ENCODE measurements at regions not wholly inside any gene's neighbourhood (a gene's known extent, or its start where the extent isn't known, plus 50 kb on each side); places are given as distances from the start of the nearest gene placed in this dataset.
"Not testable (repeated sequence)": the region's sequence is repeated elsewhere in the genome, so short reads cannot be mapped to it uniquely, and the experiment has no call there.

DNA sequence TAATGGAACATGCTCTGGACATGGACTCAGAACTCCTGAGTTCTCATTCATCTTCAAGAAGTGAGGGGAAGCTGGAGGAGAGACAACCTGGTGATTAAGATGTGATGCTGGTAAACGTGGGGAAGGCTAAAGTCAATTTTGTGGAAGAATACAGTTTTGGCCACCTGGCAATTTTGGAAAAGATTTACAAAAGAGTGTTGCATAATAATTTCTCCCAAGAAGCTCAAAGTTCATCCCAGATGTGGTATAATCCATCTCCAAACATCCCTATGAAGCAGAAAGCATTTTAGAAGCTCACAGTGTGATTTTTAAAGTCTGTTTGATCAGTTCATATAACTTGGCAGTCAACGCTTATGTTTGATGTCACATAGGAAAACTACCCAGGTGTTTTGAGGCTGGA is 208.7 kb downstream of the LMX1A start:
- no peak for DNase-seq

DNA sequence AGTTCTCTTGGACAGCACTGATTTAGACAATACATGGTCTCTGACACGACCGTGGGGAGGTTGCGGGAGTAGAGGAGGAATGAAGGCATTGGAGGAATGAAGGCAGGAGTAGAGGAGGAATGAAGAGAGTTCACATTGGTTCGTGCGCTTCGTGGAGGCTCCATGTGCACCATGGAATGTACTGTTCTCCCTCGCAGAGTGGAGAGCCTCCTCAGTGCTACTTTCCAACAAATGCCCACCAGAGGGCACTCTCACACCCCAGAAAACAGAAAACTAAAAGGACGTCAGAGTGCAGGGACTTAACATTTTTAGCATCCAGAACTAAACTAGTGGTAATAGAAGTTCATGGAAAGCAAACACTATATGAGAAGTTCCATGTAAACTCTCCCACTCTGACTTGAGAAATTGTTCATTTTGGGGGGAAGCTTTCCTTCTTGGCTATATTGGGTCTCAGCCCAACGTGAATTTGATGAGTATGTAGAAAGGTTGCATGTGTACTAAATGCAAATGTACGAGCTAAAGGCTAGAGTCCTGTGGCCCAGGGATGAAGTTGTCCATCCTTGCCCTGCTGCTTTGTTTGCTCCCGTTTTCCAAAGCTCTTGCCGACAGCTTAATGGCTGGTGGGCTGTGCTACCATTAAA is 211.6 kb downstream of the LMX1A start:
- DNase-seq, result peak; percentile 13

DNA sequence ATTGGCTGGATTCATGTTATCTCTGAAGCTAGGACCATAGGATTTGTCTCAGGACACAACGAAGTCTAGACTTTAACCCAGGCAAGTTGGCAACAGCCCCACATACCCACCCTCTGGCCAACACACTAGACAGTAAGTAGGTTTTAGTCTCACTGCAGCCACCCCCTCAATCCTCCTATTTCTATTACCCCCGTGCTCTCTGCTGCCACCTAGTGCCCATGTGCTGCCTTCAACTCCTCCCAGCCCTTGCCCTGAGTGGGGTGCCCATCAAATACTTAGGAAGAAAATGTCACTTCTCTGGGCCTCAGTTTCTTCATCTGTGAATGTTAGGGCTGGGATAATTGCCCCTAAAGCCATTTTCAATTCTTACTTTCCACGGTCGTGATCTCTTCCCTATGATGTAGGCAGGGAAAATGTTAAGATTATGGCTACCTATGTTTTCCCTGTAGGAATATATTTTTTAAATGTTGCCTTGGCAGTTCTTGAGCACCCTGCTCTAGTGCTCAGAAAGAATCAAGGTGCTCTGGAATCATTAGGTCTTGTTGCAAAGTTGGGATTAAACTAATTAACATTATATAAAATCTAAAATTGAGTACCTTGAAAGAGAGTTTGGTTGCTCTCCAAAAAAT is 213.0 kb downstream of the LMX1A start:
- no peak for DNase-seq

DNA sequence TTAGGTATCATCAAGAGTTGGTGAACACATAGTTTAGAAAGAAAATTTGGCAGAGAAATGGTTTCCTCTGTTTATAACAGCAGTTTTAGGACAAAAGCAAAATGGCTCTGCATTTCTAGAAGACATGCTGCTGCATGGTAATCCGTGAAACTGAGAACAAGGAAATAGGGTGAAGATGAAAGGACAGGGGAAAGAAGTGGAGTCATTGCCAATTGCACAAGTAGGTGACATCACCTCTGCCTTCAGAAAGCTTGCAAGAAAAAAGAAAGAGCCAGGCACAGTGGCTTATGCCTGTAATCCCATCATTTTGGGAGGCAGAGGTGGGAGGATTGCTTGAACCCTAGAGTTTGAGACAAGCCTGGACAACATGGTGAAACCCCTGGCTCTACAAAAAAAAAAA is 217.6 kb downstream of the LMX1A start:
- DNase-seq, result no peak

DNA sequence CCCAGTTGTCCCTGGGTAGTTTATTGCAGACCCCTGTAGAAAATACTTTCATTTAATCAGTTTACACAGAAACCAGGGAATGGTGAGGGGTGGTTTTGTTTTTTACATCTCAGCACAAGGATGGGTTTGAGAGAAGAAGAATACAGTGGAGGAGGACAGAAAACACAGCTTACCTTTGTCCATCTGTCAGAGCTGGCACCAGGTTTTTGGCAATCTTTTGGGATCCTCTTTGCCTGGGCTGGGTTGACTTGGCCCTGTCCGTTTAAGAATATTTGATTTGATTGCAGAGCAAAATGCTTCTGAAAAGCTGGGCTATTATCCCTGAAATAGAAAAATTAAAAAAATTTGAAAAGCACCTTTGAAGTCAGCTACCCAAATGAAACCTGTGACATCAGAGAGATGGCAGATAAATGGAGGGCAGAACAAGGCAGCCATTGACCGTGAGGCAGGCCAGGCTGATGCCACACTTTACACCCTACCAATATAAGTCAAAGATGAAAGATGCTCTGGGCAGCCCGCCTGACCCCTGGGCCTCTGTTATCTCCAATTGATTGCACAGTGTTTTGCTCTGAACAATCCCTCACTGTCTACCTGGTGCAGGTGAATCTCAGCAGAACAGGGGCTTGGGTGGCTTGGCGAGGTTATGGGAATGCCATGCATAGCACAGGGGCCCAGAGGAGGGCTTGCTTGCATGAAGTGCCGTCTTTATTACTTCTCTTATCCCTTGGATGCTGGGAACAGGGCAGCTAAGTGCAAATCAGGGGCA is 218.8 kb downstream of the LMX1A start:
- DNase-seq, result no peak

DNA sequence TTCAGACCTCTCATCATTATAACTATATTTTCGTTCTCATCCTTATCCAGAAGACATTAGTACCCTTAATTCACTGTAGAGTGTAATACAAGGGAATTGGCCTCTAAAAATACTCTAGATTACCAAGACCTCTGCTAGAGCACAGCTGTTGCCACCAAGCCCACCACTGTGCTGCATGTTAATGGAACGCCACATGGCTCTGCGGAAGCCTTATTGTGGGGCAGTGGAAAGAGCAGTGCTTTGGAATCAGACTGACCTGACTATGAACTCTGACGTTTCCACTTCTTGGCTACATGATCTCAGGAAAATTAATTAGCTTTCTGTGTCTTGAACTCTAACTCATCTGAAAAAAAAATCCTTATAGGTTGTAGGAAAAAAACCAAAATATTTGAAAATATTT is 222.1 kb downstream of the LMX1A start:
- no peak for DNase-seq

DNA sequence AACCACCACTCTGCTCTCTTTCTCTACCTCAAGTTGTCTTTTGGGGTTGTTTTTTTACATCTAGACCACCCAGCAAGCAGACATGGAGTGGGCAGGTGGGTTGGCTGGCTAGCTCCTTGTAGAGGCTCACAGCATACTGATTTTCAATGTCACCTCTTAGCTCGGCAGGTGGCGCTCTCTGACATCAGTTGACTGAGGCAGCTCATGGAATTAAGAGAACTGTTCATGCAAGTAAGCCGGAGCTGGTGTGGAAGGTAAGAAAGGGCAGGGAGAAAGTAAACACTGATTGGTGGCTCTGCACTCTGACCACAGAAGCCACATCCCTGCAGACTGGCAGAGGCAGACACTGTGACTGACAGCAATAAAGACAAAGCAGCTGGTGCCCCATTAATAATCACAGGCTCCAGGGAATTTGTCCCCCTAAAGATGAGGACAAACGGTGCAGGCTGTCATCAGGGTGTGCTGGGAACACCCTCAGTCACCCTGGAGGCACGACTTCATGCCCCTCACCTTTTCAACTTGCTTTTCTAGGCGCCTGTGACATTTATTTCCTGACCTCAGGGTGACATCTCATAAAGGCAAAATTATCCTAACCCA is 226.8 kb downstream of the LMX1A start:
- no peak for DNase-seq

DNA sequence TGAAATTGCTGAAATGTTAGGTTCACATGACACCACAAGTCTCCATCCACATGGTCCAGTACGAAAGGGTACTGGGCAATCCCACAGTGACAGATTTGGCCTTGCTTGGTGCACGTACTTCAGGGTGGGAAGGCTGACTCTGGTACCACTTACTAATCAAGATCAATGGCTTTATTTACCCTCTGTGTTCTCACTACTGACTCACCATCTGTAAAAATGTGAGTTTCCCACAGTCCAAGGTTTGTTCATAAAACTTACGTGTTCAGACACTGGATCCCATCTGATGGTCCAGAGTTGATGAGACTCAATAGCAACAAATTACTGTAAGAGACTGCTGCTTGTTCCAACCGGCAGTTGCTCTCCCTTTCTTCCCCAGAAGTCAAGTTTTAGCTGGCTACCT is 231.7 kb downstream of the LMX1A start:
- DNase-seq, result no peak

DNA sequence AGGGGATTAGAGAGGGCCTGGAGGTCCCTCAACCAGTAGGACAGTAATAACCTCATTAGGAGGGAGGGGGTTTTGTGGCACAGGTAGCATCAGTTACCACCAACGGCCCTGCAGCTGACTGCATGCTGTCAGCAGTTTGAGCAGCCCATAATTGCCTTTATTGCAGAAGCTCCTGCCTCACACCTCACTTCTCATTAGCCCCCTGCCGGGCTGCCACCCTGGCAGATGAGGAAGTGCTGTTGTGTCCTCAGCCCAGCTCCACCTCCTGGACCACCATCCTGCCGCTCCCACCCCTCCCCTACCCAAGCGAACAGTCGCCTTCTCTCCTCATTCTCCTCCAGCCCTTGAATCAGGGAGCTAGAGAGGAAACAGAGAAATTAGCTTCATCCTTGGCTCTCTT is 237.4 kb downstream of the LMX1A start:
- DNase-seq, result no peak

DNA sequence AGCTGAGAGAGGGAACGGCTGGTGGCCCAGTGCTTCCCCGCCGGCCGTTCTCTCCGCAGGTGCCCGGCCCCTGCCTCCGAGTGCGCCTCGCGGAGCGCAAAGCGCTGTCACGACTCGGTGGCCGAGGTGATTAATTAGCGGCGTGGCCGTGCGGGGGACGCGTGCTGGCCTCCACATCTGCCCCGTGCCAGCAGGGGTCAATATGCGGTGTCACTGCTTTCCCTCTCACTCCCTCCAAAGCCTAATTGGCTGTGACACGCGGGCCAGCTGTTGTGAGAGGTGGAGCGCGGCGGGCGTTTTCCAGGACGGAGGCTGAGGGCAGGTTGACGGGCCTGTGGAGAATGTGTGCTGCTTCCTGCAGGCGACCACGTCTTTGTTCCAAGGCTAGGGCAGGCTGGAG is 239.0 kb downstream of the LMX1A start:
- no peak for DNase-seq

DNA sequence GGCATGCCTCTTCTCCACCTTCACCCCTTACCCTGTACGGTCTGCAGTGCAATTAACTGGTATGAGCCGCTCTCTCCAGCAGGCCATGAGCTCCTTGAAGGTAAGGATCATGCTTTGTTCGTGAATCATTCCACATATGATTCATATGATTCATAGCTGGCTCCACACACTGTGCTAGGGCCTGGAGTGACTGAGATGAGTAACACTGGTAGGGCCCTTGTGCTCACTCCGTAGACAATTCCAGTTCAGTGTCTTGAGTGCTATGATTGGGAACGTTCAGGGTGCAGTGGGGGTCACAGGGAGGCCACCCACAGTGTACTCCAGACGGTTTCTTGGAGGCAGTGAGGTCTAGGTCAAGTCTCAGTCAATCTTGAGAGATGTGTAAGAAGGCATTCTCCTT is 239.8 kb downstream of the LMX1A start:
- DNase-seq, result no peak

DNA sequence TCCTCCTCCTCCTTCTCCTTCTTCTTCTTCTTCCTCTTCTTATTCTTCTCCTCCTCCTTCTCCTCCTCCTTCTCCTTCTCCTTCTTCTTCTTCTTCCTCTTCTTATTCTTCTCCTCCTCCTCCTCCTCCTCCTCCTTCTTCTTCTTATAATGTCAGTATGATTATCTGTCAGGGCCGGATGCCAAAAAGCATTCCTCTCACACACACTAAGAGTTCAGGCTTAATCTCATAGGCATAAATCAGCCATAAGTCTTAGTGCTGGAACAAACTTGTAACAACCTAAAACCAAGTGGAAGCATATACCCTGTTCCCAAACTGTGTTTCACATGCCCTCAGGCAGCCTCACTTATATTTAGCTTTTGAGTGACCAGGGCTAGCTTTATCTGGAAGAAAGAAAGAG is 240.3 kb downstream of the LMX1A start:
- no peak for DNase-seq

DNA sequence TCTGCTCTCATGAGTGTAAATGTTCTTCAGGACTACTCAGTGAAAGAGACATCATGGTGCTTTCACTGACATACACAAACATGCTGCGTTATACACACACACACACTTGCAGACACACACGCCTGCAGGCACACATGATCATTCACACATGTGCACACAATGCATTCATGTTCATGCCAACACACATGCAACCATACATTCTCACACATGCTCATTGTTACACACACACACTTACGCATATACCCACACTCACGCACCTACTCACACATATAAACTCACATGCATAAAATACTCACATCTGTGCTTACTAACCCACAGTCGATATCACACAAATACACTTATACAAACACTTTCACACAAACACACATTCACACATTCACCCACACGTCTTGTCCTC is 241.6 kb downstream of the LMX1A start:
- DNase-seq, result no peak

DNA sequence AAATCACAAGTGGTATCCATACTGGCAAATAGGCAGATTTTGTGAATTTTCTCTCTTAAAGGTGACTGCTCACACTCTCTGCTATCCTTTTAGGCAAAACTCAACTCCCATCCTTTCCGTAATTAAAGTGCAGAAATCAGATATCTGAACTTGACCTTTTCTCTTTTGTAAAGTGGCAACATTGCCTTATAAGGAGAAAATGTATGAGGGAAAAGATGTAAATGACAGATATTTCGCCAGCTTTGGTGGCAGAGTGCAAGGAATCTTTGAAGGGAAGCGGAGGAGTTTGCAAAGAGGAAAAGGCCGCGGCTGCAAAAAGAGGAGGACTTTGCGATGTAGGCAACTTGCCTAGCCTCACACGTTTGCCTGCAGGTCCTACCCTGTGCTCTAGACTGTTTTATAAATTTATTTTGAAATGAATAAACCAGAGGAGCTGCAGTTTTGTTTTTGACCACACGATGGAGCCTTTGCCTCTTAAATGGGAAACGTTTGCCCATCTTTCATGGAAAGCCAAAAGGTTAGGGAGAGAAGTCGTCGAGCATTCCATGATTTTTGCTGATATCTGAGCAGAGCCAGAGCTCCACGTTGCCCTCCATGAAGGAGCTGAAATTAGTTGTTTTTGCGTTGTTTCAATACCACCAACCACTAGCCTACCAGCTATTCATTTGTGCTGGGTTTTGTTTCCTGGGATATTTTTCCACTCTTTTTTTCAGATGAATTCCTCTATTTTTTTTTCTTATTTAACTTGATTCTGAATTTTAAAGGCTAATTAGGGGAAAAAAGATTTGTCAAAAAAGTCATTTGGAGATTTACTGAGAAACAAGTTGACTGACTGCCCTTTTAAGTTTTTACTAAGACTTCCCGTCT is 242.3 kb downstream of the LMX1A start:
- DNase-seq, result no peak

DNA sequence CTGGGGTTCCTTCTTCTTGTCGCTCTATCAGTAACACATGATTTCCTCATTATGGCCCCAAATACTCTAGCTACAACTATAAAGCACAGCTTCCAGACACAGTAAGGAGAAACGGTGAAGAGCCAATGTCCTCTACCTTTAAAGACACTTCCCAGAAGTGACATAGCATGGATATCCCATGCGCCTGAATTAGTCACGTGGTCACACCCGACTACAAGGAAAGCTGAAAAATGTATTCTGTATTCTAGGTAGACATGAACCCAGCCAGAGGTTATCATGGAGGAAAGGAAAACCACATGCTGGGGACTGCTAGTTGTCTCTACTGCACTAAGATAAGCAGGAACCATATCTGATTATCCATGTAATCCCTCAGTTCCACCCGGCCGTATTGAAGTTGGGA is 244.3 kb downstream of the LMX1A start:
- DNase-seq, result no peak

DNA sequence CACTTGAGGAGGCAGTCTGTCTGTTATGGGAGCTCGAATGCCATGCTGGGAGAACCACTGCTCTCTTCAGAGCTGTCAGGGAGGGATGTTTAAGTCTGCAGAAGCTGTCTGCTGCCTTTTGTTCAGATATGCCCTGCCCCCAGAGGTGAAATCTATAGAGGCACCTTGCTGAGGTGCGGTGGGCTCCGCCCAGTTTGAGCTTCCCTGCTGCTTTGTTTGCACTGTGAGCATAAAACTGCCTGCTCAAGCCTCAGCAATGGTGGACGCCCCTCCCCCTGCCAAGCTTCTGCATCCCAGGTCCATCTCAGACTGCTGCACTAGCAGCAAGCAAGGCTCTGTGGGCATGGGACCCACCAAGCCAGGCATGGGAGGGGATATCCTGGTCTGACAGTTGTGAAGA is 247.5 kb downstream of the LMX1A start:
- DNase-seq, result no peak

DNA sequence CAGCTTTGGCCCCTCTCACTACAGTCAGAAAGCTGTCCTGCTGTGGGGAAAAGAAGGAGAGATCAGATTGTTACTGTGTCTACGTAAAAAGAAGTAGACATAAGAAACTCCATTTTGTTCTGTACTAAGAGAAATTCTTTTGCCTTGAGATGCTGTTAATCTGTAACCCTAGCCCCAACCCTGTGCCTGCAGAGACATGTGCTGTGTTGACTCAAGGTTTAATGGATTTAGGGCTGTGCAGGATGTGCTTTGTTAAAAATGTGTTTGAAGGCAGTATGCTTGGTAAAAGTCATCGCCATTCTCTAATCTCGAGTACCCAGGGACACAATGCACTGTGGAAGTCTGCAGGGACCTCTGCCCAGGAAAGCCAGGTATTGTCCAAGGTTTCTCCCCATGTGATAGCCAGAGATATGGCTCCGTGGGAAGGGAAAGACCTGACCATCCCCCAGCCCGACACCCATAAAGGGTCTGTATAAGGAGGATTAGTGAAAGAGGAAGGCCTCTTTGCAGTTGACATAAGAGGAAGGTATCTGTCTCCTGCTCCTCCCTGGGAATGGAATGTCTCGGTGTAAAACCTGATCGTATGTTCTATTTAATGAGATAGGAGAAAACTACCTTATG is 263.9 kb downstream of the LMX1A start:
- DNase-seq, result not testable (repeated sequence)

DNA sequence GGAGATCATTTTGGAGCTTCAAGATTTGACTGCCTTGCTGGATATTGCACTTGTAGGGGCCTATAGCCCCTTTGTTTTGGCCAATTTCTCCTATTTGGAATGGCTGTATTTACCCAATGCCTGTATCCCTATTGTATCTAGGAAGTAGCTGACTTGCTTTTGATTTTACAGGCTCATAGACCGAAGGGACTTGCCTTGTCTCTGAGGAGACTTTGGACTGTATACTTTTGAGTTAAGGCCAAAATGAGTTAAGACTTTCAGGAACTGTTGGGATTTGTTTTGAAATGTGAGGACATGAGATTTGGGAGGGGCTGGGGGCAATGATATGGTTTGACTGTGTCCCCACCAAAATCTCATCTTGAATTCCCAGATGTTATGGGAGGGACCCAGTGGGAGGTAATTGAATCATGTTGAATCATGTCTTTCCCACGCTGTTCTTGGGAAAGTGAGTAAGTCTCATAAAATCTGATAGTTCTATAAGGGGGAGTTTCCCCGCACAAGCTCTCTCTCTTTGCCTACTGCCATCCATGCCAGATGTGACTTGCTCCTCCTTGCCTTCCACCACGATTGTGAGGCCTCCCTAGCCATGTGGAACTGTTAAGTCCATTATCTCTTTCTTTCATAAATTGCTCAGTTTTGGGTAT is 276.1 kb downstream of the LMX1A start:
- no peak for DNase-seq

DNA sequence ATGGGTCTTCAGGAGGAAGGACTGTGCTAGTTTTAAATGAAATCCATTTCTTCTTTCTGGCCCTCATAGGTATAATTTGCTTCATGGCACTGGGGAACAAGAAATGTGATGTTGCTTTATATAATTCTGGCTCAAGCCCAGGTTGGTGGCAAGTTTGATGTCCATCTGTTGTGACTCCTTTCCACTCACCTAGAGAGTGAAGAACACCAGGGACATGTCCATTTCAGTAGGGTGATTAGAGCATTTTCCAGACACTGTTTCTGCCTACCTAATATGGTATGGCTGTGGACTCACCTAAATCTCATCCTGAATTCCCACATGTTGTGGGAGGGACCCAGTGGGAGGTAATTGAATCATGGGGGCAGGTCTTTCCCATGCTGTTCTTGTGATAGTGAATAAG is 278.1 kb downstream of the LMX1A start:
- no peak for DNase-seq

DNA sequence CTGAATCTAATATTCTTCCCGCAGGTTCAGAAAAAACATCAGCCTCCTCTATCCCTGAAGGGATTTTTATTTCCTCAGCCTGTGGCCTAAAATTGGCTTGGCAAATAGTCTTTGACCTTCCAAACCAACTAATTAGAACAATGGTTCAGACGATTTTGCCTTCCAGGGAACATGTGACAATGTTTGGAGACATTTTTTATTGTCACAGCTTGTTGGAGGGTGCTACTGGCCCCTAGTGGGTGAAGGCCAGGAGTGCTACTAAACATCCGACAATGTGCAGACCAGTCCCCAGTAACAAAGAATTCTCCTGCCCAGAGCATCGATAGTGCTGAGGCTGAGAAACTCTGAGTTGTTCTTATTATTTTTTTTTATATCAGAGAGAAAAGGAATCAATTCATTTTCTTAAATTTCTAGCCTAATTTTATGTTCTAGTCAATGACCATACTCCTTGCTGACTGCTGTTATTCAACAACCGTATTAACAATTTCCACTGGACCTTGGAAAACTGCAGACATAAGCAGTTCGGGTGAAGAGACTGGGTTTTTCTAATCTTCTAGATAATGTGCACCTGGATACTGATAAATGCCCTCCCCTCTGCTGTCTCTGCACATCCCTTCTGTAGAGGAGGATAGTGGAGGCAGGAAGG is 280.7 kb downstream of the LMX1A start:
- no peak for DNase-seq

DNA sequence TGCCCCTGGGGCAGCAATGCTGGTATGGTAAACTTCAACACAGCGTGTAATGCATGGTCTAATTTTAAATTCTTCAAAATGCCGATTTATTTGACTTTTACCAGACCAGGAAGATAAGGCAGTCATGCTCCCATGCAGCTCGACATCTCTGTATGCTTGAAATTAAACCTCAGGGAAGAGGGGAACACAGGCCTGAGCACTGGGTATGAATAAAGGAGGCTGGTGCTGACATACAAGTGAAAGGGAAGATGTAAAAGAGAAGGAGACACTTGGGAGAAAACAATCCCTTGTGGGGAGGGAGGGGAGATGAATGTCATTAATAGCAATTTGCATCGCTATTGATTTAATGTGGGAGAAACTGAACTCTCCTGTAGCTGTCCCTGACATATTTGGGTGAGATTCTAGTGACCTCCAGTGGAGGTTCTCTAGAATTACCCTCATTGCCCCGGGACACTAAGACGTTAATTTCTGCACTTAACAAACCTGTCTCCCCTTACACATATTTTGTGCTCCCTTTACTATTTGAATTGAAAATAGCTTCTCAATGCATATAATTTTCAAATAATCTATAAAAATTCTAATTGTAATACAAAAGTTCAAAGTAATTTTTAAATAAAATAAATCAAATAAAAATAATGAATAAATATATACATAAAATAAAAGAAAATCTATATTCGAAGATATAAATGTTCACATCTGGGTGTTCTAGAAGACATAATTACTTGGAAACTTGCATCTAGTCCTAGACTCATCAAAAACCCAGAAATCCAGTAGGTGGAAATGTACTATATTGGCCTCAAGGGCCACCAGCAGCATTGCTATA is 283.1 kb downstream of the LMX1A start:
- DNase-seq, result no peak

Measured in CD4-positive, alpha-beta T cell treated with Interleukin-21 for 1 hour (primary cell).